GM19238 (cell line): ENCODE measurements at regions not wholly inside any gene's neighbourhood (a gene's known extent, or its start where the extent isn't known, plus 50 kb on each side); places are given as distances from the start of the nearest gene placed in this dataset.
"Not testable (repeated sequence)": the region's sequence is repeated elsewhere in the genome, so short reads cannot be mapped to it uniquely, and the experiment has no call there.

Experiments
- DNase-seq: peaks from one replicate; pipeline ENCODE4 v3.0.0; 2011; ENCODE audit warnings: low spot score; ENCODE audit not compliant: insufficient read length

DNA sequence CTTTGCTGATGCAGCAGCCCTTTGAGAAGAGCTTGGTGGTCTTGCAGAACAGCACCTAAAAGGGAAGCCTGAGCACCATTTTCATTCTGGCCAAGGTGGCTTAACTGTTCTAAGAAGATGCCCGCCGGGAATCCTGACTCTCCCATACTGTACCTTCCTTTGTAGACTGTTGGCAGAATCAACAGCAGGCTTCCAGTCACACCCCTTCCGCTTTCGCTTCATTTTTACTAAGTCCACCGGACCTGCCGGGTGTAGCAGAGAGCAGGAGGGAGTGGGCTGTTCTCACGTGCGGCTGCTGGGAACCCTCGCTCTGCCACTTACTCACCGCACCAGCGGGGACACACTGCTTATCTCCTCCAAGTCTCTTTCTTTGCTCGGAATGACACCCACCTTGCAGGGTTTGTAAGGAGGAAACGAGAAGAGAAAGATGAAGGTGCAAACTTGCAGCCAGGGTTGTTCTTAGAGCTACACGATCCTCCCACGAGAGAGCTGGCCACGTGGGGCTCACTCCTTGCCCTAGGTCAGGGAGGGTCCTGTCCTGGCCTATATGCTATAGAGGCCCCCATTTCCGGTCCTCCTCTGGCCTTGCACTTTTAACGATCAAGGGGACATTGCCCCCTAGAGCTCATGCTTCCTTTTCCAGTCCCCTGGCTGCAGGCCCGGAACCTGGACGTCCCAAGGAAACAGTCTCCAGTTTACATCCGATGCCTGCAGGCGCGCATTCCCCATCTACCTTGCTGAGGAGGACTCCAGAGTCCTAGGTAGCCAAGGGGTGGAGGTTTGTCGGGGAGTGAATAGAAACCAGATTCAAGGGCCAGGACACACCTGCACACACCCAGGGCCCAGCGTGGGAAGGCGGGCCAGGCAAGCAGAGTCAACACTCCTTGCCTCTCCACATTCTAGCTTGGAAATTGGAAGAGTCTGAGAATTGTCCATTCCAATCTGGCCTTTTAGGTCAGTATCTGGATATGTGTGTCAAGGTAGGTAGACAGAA is 453.6 kb downstream of the IRS2 start:
- no peak for DNase-seq

DNA sequence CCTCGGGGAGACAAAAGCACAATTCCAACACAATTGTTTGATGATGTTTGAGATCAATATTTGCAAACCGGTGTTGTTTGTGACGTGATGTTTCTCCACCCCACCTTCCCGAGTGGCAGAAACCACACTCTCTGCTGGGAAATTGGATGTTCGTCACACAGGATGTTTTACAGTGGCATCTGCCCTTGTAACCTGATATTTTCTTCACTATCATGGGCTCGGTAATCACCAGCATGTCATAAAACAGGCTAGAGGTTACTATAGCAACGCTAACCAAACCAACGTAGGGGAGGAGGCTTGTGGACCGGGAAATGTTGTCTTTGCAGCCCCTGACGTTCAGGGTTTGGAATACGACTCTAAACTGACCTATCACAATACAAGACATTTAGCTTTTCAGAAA is 454.5 kb downstream of the IRS2 start:
- no peak for DNase-seq

DNA sequence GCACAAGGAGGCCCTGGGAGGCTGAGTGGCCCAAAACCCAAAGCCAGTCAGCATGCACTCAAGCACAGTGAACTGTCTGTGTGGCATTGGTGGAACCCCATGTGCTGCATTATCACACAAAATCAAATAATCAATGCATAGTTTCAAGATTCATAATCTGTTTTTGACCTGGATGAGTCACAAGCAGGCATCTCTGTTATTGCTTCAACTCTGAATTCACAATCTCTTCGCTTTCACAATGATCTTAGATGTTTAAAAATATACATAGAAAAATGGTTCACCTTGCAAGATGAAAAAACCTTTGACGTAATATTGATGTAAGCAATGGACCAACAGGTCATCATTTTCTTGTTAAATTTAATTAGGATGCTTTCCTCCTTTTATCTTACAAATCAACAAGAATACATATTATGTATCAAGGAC is 455.4 kb downstream of the IRS2 start:
- no peak for DNase-seq

DNA sequence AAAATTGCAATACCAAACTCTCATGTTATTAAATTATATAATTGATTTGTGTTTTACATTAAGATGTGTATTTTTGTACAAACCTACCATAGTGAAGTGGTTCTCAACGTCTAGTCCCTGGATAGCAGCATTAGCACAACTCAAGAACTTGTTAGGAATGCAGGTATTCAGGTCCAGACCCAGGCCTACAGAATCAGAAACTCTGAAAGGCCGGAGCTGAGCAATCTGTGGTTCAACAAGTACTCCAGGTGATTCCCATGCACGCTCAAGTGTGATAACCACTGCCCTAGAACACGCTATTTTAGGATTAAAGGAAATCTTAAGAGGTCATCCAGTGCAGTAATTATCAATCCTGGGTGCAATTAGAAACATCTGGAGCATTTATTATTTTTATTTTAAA is 456.3 kb downstream of the IRS2 start:
- no peak for DNase-seq

DNA sequence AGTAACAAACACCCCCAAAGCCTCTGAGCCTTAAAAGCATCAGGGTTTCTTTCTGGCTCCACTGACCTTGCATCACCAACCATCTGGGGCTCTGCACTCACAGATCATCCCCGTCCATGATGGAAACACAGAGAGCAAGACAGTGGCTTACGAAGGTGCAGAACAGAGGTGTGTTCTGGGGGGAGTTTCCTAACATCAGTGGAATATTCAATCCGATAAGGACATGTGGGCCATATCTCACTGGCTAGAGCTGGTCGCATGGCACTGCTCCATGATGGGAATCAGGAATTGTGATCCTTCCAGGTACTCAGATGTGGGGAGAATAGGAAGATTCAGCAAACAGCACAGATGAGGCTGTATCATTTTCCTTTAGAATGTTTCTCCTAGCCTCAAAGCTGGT is 457.2 kb downstream of the IRS2 start:
- no peak for DNase-seq

DNA sequence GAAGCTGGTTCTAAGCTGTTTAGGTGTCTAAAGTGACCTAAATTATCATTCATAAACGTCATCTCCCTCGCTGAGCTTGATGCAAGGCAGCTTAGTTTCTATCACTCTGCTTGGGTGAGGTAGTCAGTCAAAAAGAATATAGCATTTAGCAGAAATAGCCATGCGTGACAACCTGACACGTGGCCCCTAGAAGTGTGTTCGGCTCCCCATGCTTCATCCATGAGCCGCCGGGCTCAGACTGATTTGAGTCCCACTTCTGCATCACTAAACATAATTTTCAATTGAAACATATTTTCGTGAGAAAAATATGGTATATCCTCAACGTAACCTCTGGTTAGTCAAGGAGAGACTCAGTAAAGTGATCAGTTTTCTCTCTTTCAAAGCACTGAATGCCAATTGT is 459.8 kb downstream of the IRS2 start:
- no peak for DNase-seq

DNA sequence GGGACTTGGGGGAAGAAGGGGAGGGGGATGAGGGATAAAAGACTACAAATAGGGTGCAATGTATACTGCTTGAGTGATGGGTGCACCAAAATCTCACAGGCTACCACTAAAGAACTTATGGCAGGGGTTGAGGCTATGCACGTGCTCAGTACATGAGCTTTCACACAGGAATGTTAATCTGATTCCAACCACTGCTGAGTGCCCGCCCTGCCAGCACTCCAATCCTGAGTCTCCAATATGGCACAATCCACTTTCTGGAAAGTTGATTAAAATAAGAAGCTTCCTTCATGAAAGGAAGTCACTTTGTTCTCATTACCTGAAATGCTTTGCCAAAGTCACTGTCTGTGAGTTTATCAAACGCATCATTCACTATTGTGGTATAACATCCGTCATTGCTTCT is 463.0 kb downstream of the IRS2 start:
- DNase-seq, result no peak

DNA sequence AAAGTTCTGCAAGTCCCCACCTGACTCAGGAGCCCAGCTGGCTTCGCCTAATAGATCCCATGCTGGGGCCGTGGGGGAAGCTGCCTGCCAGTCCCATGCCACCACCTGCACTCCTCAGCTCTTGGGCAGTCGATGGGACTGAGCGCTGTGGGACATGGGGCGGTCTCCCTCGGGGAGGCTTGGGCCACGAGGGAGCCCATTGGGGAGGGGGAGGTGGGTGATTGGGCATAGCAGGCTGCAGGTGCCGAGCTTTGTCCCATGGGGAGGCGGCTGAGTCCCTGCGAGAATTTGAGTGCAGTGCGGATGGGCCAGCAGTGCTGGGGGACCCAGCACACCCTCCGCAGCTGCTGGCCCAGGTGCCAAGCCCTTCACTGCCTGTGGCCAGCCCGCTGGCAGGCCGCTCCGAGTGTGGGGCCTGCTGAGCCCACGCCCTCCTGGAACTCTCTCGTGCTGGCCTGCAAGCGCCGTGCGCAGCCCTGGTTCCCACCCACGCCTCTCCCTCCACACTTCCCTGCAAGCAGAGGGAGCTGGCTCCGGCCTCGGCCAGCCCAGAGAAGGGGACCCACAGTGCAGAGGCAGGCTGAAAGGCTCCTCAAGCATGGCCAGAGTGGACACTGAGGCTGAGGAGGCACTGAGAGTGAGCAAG is 467.3 kb downstream of the IRS2 start:
- no peak for DNase-seq

DNA sequence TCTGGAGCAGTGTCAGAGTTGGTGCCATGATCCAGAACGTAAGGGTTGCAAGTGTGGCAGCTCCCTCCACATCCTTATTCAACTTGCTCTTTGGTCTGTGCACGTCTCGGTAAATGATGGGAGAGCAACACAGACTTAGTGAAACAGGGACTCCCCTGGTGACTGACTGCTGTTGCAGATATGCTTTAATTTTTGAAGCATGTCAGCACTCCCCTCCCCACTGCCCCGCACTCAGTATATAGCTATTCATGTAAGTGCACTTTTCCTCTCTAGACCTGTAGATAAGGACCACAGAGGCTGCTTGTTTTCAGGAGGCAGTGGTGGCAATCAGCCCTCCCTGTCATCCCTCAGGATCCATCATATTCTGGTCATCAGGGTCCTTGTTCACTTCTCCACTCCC is 470.9 kb downstream of the IRS2 start:
- no peak for DNase-seq

DNA sequence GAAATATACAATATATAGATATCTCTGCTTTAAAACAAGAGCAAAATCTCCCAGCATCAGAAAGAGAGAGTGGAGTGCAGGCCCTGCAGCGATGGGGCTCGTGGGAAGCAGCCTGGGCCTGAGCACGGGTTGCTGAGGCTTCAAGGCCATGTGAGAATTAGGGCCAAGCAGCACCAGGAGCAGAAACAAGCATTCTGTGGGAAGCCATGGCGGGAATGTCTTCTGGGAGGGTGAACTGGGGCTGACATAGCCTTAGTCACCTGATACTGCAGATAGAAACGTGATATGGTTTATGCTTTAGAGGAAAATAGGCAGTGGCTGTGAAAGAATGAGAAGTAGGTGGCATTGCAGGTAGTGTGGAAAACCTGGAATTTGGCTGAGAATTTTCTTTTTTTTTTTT is 472.3 kb downstream of the IRS2 start:
- no peak for DNase-seq

DNA sequence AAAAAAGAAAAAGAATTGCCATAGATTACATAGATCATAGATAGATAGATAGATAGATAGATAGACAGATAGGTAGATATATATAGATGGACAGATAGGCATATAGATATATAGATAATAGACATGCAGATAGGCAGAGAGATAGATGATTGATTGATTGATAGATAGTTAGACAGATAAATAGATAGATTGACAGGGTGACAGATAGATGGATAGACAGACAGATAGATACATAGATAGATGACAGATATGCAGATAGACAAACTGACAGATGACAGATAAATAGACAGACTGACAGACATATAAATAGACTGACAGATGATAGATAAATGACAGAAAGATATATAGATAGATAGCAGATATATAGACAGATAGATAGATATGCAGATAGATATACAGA is 474.0 kb downstream of the IRS2 start:
- no peak for DNase-seq

DNA sequence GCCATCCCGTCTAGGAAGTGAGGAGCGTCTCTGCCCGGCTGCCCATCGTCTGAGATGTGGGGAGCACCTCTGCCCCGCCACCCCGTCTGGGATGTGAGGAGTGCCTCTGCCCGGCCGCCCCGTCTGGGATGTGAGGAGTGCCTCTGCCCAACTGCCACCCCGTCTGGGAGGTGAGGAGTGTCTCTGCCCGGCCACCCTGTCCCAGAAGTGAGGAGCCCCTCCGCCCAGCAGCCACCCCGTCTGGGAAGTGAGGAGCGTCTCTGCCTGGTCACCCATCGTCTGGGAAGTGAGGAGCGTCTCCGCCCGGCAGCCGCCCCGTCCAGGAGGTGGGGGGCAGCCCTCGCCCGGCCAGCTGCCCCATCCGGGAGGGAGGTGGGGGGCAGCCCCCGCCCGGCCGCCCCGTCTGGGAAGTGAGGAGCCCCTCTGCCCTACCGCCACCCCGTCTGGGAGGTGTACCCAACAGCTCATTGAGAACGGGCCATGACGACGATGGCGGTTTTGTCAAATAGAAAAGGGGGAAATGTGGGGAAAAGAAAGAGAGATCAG is 474.9 kb downstream of the IRS2 start:
- not testable (repeated sequence) for DNase-seq

DNA sequence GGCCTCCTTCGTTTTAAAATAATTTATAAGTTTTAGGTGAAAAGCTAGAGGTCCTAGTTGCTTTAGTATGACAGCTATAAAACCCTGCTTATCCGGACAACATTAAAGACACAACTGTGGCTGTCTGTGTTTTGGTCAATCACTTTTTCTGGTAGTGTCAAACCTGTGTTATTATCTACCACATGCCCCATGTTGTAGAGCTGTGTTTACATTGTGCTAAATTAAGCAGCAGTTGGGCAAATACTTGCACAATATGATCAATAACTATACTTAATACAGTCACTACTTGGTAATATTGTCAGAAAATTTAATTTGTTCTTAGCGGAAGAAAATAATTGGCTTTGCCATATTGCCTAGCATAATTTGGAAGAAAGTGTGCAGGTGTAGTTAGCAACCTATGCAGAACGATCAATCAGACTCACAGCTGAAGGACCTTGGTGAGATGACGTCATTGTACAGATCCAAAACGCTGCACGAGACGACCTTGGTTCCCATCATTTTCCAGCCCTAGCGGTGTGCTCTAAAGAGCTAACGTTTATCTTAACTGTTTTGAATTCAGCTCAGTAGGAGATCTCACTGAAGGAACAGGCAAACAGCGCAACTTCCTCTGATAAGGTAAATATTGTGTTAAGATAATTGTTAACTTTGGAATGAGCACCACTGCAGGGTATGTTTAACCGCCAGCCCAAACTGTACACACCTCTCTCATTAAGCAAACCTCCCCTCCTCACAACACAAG is 476.6 kb downstream of the IRS2 start:
- DNase-seq, result no peak

DNA sequence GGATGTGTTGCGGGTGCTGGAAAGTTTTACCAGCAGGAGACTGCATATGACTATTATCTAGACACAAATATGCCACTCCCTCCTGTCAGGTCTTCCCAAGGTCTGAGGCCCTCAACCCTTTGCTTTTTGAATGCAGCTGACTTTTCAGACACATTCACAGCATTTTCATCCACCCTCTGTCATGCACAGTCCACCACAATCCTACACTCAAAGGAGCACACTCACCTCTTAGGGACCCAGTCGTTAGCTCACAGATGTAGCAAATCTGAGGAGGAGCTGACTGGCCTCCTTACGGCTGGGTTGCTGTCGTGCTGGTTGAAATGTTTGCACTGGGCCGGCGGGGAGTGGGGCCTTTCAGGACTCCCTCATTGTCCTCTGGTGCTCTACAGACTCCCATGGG is 479.4 kb downstream of the IRS2 start:
- no peak for DNase-seq

DNA sequence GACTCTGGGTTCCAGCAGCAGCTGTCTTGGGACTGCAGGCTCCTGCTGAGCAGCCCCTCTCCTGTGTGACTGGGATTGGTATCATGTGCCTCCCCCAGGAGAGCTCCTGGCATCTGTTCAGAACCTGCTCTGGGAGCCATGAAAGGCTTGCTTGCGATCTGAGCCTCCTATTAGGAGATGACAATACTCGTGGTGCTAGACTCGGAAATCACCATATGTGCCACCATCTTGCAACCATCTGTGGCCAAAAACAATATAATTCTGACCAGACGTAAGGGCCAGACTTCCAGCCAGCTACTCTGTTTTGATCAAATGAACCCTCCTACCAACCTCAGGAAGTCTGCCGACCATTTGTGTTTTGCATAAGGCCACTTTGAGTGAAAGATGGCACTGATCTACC is 484.7 kb downstream of the IRS2 start:
- no peak for DNase-seq

DNA sequence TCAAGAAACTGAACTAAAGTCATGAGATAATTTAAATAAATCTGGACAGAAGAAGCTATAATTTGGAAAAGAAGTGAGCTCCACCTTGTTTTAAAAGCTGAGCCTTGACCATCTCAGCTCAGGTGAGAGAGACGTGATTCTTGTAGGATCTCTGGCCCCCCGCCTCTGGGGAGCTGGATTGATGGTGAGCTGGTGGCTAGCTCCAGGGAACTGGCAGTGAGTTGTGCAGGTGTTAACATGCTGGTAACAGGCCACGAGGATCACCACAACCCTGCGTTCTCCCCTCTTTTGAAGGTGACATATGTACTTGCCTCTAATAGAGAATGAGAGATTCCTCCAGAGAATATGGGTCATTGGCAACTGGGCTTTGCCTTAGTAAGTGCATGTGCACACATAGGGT is 485.1 kb downstream of the IRS2 start:
- DNase-seq, result no peak

DNA sequence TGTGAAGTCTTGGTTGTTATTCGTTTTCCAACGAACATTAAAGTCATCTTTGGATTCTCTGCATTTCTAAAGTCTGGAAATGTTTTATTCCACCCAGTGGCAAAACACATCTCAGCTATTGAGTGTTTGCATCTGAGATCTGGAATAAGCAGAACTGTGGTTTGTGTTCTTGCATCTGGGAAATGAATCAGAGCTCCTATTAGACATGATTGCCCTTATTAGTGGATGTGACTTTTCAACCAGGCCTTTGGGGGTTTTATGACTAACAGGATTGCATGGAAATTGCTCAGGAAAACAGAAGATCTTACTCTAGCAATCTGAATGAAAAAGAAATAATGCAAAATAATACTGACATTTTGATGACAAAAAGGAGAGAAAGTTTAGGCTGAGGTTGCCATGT is 488.8 kb downstream of the IRS2 start:
- no peak for DNase-seq

DNA sequence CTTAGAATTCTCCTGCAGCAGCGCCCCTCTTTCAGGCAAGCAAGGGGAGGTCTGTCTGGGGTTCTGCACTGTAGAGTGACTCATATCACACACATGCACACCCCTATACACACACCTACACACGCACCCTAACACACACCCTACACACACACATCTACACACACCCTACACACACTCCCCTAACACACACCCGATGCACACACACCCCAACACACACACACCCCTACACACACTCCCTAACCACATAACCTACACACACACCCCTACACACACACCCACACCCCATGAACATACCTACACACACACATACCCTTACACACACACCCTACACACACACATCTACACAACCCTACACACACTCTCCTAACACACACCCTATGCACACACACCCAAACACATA is 493.2 kb downstream of the IRS2 start:
- DNase-seq, result no peak

DNA sequence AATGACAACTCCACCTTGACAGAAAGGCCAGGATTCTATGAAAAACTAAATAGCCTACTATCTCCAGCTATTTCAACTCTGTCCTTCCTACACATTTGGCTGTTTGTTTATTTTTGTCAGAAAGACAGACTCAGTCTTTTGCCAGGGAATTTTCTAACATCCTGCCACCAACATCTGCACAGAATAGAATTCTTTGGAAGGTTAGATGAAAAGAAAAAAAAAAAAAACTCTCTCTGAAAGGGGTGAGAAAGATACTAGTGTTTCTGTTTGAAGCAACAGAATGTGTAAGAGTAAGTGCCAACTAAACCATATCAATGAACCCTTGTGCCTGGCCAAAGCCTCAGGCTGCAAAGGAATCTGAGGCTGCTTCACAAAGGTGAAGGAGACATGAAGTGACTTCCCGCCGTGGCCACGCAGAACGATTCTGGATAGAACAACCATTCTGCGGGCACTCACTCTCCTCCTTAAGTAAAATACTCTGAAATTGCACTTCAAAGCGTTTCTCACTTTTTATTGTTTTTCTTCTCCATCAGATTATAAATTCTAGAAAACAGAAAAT is 498.2 kb downstream of the IRS2 start:
- DNase-seq, result no peak

DNA sequence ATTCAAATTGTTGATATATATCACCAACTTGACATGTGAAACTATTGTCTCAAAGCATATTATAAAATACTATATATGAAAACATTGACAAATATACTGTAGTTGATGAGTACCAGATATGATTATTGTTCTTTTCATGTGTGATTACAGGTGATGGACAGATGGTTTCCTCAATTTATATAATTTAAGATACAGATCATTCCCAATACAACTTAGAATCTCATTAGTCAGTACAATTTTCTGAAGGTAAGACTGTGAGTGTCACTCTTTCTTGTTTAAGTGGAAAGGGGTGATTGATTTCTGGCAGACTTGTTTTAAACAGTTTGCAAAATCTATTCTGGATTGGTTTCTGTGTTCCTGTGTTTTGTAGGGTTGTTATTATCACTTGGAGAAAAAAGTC is 498.8 kb downstream of the IRS2 start:
- DNase-seq, result no peak

DNA sequence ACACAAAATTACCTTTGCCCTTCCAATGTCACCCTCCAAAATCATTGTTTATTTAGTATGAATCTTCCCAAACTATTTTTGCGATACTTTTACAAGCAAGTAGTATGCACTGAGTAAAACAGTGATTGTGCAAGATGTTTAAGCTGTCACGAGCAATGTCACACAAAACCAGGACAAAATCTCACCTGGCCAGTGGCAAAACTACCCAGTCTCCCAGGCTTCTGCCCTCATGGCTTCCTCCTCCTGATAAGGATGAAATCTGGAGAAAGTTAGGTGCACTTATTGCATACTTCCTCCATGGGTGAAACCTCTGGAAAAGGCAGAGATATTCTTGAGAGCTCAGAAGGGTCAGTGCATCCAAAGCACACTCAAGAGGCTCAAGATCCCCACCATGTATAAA is 500.8 kb downstream of the IRS2 start:
- DNase-seq, result no peak
